Fibroblast of skin of scalp (primary cell): ENCODE measurements at regions not wholly inside any gene's neighbourhood (a gene's known extent, or its start where the extent isn't known, plus 50 kb on each side); places are given as distances from the start of the nearest gene placed in this dataset.

Experiments
- DNase-seq: peaks from one replicate; pipeline ENCODE4 v3.0.0-alpha.2; 2013

- no peak for DNase-seq
These were observed 64.8 kb upstream of the CLSTN2 start for GRCh38 chr3:139870000-139870675.

DNA sequence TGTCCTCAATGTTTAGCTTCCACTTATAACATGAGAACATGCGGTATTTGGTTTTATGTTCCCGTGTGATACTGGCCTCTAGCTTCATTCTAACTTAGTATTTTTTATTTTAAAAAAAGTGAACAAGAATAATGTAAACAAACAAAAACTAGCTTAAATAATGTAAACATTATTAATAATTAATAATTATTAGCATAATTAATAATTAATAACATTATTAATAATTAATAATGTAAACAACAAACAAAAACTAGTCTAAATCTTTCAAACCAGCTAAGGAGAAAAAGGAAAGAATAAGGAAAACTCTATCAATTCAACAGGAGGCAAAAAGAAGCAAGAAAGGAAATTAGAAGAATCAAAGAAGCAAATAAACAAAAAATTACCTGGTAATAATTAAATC lies 66.2 kb upstream of the CLSTN2 start:
- no peak for DNase-seq

- no peak for DNase-seq
These were observed 86.3 kb upstream of the CLSTN2 start for GRCh38 chr3:139848660-139849059.

GRCh38 chr3:139846729-139847128 lies 88.3 kb upstream of the CLSTN2 start:
- DNase-seq = no peak

- DNase-seq = no peak
These were observed 95.3 kb upstream of the CLSTN2 start for GRCh38 chr3:139839659-139840058.

DNA sequence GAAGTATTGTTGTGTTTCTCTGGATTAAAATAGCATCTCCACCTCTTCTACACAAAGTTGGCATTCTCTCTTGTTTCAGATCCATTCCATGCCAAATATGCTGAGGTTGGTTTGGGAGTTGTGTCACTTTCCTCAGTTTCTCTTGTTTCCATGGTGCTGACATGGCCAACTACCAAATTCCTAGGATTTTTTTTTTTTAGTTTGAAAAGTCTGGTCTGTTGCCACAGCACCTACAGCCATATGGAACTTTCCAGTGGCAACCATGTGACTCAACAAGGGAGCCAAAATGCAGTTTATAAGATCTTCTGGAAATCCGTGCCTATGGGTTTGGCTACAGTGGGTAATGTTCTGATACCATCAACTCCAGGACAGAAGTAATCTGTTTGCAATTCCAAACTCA lies 96.0 kb upstream of the CLSTN2 start:
- no peak for DNase-seq

DNA sequence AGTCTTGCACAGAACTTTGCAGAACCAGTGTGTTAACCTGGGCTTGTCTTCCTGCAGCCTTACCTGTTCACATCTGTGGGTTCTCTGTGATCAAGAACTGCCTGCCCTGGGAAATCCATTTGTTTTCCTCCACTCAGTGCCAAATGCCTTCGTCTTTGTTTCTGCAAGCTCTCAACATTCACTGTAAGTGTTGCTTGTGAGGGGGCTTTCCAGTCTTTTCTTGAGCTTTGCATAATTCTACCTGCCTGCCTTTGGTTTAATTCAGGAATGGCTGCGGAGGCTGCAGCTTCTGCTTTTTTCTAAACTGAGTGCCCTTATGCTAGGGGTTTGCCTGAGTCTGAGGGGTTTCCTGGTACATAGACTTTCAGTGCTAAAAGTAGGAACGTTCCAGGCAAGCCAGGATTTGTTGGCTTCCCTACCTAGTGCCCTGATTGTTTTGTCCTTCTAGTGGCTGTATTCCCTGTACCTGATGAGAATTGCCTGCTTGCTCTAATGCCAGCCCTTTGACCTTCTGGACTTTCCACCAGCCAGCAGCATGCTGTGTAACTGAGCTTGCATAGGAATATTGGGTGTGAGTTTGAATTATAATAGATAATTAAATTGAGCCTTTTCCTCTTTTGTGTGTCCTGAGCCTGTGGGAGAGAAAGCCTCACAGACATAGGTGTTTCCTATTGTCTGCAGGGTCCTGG lies 96.6 kb upstream of the CLSTN2 start:
- DNase-seq = no peak

DNA sequence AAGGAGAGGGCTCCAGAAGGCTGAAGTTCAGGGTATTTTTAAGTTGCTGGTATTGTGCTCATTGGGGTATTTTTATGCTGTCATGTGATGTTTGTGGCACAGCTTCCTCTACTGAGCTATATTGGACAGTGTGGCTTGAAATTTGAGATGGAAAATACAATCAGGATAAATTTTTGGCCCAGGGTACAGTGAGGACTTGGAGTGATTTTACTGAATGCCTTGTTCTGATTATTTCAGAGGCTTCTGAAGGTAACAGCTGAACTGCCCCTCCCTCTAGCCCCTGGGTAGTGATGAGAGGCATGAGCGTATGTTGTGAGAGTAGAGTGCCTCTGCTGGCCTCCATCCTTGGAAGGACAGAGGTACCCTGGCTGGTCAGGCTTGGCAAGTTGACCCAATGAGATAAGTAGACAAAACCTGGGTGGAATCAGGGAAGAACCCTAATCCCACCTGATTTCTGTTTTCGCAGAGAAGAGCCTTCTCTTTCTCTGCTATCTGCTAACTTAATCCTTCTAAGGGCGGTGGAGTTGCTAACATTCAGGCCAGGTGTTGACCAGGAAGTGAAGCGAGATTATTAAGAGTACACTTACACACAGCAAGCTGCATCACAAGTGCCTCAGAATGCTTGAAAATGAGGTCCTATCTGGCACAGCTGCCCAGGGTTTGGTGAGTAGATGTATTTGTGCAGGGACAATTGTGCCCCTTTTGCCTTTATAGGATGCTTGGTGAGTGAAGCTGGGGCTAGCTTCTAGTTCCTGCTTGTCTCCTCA lies 98.1 kb upstream of the CLSTN2 start:
- DNase-seq = no peak

GRCh38 chr3:139835830-139836683 lies 98.9 kb upstream of the CLSTN2 start:
- DNase-seq = no peak

DNA sequence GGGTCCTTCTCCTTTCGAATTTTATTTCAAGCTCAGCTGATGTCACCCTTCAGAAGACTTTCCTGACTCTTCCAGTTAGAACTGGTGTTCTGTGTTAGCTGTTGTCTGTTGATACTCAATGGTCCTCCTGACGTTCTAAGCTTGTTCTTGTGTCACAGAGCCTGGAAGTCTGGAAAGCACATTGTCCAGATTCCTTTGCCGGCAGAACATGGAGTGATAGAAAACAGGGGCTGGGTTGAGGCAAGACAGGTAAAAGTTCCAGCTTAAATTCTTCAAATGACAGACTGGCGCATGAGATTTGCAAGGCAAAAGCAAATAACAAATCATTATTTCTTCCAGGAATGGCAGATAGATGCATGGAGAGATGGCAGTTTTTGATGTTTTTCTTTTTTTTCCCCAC lies 102.0 kb upstream of the CLSTN2 start:
- DNase-seq = no peak

- DNase-seq = no peak
These were observed 104.2 kb upstream of the CLSTN2 start for GRCh38 chr3:139830817-139831216.

- DNase-seq = no peak
These were observed 107.2 kb upstream of the CLSTN2 start for GRCh38 chr3:139827833-139828232.

GRCh38 chr3:139824864-139825263 lies 110.1 kb upstream of the CLSTN2 start:
- no peak for DNase-seq

DNA sequence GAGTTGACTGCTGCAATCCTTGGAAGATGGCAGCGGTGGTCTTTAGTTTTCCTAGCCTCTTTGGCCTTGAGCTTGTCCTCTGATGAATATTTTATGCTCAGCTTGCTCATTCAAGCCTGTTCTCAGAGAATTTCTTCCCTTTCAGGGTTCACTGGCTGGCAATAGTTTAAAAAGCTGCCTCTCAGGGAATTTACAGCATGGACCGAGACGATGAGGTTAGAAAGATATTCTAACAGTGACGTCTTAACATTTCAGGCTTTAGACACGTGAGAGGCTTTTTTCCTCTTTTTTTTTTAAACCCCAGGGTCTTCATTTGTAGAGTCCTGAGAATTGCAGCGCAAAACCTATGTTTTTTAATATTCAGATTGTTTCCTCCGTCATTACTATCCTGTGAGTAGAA lies 120.3 kb upstream of the CLSTN2 start:
- DNase-seq = no peak

- DNase-seq = no peak
These were observed 123.7 kb upstream of the CLSTN2 start for GRCh38 chr3:139811331-139811730.

DNA sequence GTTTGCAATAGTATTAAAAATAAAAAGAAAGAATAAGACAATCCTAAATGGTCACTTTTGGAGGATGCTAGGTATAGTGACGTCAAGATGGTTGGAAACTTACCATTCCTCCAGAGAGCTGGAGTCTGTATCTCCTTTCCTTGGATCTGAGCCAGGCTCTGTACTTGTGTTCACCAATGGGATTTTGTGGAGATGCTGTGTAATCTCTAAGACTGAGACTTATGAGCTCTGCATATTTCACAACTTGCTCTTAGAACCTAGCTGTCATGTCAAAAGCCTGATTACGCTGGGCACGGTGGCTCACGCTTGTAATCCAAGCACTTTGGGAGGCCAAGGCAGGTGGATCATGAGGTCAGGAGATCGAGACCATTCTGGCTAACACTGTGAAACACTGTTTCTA lies 126.8 kb upstream of the CLSTN2 start:
- DNase-seq = no peak

DNA sequence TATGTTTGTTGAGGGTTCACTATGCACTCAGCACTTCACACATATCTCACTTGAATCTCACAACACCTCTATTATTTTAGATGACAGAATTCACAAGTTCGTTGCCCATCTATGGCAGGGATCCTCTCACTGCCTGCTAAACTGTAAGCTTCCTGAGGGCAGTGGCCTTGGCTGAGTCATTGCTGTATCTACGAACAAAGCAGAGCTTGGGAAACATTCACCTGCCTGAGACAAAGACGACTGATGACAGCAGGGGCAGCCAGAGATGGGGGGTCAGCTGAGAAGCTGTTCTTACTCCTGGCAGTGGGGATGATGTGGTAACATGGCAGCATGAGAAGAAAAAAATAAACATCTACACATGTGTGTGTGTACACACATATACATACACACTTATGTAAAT lies 125.5 kb upstream of the NMNAT3 start:
- DNase-seq = no peak

DNA sequence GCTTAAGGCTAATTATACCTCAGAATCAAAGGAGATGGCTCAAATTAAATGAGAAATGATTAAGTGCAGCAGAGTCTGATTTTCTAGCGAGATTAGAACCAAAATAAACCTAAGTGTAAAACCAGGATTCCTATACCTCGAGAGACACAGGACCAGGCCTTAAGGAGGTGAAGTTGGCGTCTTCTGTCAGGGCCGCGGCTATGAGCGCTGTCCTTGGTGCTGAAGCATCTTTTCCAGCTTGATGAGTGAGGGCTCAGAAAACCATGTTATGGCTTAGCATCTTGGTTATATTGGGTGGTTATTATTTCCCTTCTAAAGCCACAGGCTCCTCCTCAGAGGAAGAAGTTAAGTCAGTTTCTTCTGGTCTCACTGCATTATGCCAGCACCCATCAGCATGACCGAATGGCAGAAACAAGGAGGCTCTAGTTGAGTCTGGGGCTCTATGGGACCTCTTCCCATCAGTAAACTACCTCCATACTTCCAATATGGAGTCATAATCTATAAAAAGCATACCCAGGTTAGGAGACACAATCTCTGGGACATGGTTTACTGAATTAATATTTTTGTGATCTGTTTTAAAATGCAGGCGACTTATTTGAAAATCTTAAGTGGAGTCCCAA lies 120.1 kb upstream of the NMNAT3 start:
- peak; percentile 41 for DNase-seq

- no peak for DNase-seq
These were observed 116.9 kb upstream of the NMNAT3 start for GRCh38 chr3:139794469-139795265.

- no peak for DNase-seq
These were observed 115.6 kb upstream of the NMNAT3 start for GRCh38 chr3:139793408-139793807.

- no peak for DNase-seq
These were observed 102.8 kb upstream of the NMNAT3 start for GRCh38 chr3:139780593-139780992.
